Heart left ventricle (tissue), 16 donors: ENCODE measurements at regions not wholly inside any gene's neighbourhood (a gene's known extent, or its start where the extent isn't known, plus 50 kb on each side); places are given as distances from the start of the nearest gene placed in this dataset.
A peak's percentile ranks its signal among the peaks of the same experiment; 100 is the strongest.

Experiments used
- ATAC-seq, 4 donors: fragments of 200-7000 bp; cut with Tn5 transposase; one replicate each; pipeline ENCODE4 v1.9.1; 2020 to 2022; ENCODE audit warnings: moderate library complexity in 4 of 4, mild to moderate bottlenecking in 3 of 4, moderate number of reproducible peaks in 1 of 4
- DNase-seq, 5 donors: peaks; one replicate each; pipeline ENCODE4 v3.0.0-alpha.2; 2020
- H3K27ac ChIP-seq, 12 donors: fragments of 200-600 bp; sonication (generic) in 4 of 12; one replicate each; pipeline versions ENCODE4 v1.5.0 to v1.8.0; 2016 to 2022; ENCODE audit warnings: mild to moderate bottlenecking in 2 of 12
- H3K27me3 ChIP-seq, 9 donors: fragments of 200-600 bp; sonication (generic) in 2 of 9; one replicate each; pipeline versions ENCODE4 v1.5.1 to v1.8.0; 2016 to 2022; ENCODE audit warnings: mild to moderate bottlenecking in 3 of 9
- H3K36me3 ChIP-seq, 9 donors: fragments of 200-600 bp; sonication (generic) in 2 of 9; one replicate each; pipeline versions ENCODE4 v1.5.0 to v1.8.0; 2018 to 2022; ENCODE audit warnings: mild to moderate bottlenecking in 2 of 9
- H3K4me1 ChIP-seq, 12 donors: fragments of 200-600 bp; sonication (generic) in 4 of 12; one replicate each; pipeline versions ENCODE4 v1.5.0 to v1.8.0; 2016 to 2022; ENCODE audit warnings: mild to moderate bottlenecking in 3 of 12
- H3K4me3 ChIP-seq, 12 donors: fragments of 200-600 bp; sonication (generic) in 4 of 12; one replicate each; pipeline versions ENCODE4 v1.5.0 to v1.8.0; 2017 to 2022; ENCODE audit warnings: mild to moderate bottlenecking in 9 of 12, moderate library complexity in 4 of 12
- H3K9me3 ChIP-seq, 12 donors: fragments of 200-600 bp; sonication (generic) in 4 of 12; one replicate each; pipeline versions ENCODE4 v1.5.0 to v1.8.0; 2016 to 2022; ENCODE audit warnings: mild to moderate bottlenecking in 1 of 12
- POLR2A ChIP-seq, 2 donors: fragments of 450-650 bp; IDR thresholded peaks; one replicate each; pipeline ENCODE4 v1.6.1; 2017; ENCODE audit warnings: antibody characterized with exemption in 2 of 2, mild to moderate bottlenecking in 2 of 2, moderate library complexity in 2 of 2
- WGBS, 4 donors: extraction: QIAGEN DNeasy Blood & Tissue Kit in 2 of 4; methylation state at CpG; one replicate each; pipeline versions ENCODE4 v1.1.5 to v1.1.7; 2013 to 2018; 5-methylcytosine and 5-hydroxymethylcytosine counted together
- intact Hi-C, 10 donors: fragments of 100-400 bp; cut with DNase I; formaldehyde crosslinking; loops; one replicate each; pipeline versions ENCODE4 v1.11.1 to v1.14.2; 2022
- TF ChIP-seq, protein P1 (sequence below), 12 donors: fragments of 200-600 bp; sonication (generic) in 4 of 12; IDR thresholded peaks; one replicate each; pipeline versions ENCODE4 v1.5.0 to v1.8.0; 2018 to 2022; ENCODE audit warnings: antibody characterized with exemption in 12 of 12, mild to moderate bottlenecking in 5 of 12
- donor health status: ischemic (EF 13 %, LVEDD 7.1; RV severe dilation, severe dysfunction).
- donor health status: healthy with polysubstance abuse.
- donor health status: DM: no; HTN: yes; CAD: no.
- donor health status: DM: no; HTN: no; CAD: no.
- donor health status: ischemic (EF 25% LVEDD 6.9; RV normal size, moderate dysfunction).
- donor health status: ischemic (EF 25% LVEDD 5.7; RV mildly dilated, moderate dysfunction).
- donor health status: healthy.
- donor health status: DM: yes; HTN: yes; CAD: no.
- donor health status: ischemic (EF 35%, LVEDD 5.7; RV mildly dilated, moderate dysfunction).
- donor health status: nonischemic (EF 11% LVEDD 7.7; RV severe dilation, severe dysfunction).
- donor health status: DM: yes; HTN: yes; CAD: no.
- donor health status: PGD.
- donor health status: ischemic (EF 29% LVEDD 5.4; RV normal size, mild dysfunction).
- donor health status: nonischemic (EF 23%, LVEDD 6.1; RV moderate dilation, normal function).

DNA sequence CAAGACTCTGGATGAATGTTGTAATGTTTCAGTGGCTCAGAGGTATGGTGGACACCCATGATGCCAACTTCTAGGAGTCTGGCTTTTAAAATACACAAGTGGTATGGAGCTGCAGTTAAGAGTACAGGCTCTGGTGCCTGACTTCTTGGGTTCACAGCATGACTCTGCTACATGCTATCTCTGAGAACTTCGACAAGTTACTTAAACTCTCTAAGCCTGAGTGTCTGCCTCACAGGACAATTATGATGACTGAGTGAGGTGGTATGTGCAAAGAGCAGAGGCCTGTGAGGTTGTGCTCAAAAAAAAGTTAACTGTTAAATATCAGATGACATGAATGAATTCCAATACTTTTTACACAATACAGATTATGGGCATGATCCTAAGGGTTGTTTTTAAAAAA lies 90.9 kb upstream of the SRD5A3 start:
- no peak overlapping the region for H3K4me3 ChIP-seq
- no peaks in the 10 kb centered on the region for H3K9me3 ChIP-seq
- no peak overlapping the region for H3K27ac ChIP-seq
- DNase-seq = no peak
- TF ChIP-seq POLR2A (IDR thresholded peaks at IDR 0.05) = no peak
- TF ChIP-seq, protein P1, sequence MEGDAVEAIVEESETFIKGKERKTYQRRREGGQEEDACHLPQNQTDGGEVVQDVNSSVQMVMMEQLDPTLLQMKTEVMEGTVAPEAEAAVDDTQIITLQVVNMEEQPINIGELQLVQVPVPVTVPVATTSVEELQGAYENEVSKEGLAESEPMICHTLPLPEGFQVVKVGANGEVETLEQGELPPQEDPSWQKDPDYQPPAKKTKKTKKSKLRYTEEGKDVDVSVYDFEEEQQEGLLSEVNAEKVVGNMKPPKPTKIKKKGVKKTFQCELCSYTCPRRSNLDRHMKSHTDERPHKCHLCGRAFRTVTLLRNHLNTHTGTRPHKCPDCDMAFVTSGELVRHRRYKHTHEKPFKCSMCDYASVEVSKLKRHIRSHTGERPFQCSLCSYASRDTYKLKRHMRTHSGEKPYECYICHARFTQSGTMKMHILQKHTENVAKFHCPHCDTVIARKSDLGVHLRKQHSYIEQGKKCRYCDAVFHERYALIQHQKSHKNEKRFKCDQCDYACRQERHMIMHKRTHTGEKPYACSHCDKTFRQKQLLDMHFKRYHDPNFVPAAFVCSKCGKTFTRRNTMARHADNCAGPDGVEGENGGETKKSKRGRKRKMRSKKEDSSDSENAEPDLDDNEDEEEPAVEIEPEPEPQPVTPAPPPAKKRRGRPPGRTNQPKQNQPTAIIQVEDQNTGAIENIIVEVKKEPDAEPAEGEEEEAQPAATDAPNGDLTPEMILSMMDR (IDR thresholded peaks at IDR 0.05) = no peak
- 45 to 72% (median 54%) methylated on average over 1 of the region's 1 CpG for WGBS, 4 donors
- ATAC-seq = no peak
- no peaks in the 10 kb centered on the region for H3K27me3 ChIP-seq
- H3K4me1 ChIP-seq = peaks cover 0 to 8% (median 0%) of the 10 kb centered on the region in 12 donors
- H3K36me3 ChIP-seq = no peaks in the 10 kb centered on the region
- intact Hi-C loops = no loop called here

DNA sequence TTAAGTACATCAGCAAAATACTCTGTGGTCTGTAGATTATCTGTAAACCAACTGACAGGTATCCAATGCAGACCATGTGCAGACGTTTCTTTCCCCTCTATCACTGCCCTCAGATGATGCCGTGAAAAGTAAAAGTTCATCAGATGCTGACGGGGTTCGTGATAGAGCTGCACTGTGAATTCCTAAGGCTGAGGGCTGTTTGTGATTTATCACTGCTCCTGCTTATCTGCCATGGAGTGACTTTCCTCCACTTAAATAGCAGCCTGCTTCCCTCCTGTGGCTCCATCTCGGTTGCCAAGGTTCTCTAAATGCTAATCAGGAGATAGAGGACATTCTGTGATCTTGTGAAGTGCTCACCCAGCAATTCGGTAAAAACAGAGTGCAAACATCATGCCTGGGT lies 89.3 kb upstream of the SRD5A3 start:
- DNase-seq (no peak), ATAC-seq (peak in 3 of 4 donors; percentile 58 to 86 (median 58))
- intact Hi-C loops = no loop called here
- H3K4me1 ChIP-seq = peaks cover 0 to 8% (median 0%) of the 10 kb centered on the region in 12 donors
- no peaks in the 10 kb centered on the region for H3K27me3 ChIP-seq
- TF ChIP-seq, protein P1 (IDR thresholded peaks at IDR 0.05) = no peak
- no peak for TF ChIP-seq POLR2A (IDR thresholded peaks at IDR 0.05)
- no peaks in the 10 kb centered on the region for H3K36me3 ChIP-seq
- no peaks in the 10 kb centered on the region for H3K9me3 ChIP-seq
- H3K4me3 ChIP-seq = no peak overlapping the region
- H3K27ac ChIP-seq = no peak overlapping the region
- WGBS, 4 donors = 29 to 39% (median 30%) methylated on average over 6 of the region's 6 CpGs

DNA sequence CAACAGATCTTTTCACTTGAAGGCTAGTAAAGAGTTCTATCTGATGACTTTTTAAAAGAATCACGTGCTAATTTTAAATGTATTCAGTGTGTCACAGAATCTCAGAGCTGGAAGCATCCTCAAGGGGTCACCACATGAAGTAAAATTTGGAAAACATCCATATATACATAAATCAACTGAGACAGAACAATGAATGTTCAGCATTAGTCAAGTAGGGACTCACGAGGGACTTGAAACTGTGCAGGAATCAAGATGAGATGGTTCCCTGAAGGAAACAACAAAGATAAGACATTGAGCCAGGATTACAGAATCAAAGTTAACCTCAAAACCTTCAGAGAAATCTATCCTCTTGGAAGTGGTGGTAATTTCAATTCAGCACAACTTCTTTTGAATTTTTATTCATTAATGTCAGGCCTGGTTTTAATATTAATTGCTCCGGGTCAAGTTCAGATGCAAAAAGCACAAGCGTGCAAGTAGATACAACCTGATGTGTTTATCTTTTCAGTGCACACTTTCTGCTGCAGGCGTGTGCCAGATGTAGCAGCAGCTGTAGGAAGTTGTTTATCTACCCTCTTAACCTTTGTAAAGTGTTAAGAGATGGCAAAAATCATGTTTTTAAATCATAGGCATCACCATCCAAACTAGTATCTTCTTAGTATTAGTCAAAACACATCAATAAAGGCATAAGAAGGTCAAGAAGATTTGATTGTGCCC lies 87.7 kb upstream of the SRD5A3 start:
- no peak overlapping the region for H3K4me3 ChIP-seq
- DNase-seq = no peak
- intact Hi-C loops = no loop called here
- H3K36me3 ChIP-seq = no peaks in the 10 kb centered on the region
- no peak for ATAC-seq
- peaks cover 0 to 8% (median 0%) of the 10 kb centered on the region in 12 donors for H3K4me1 ChIP-seq
- 52 to 62% (median 58%) methylated on average over 5 of the region's 5 CpGs for WGBS, 4 donors
- H3K27me3 ChIP-seq = no peaks in the 10 kb centered on the region
- H3K9me3 ChIP-seq = peaks cover 0 to 4% (median 0%) of the 10 kb centered on the region in 12 donors
- TF ChIP-seq, protein P1 (IDR thresholded peaks at IDR 0.05) = no peak
- no peak for TF ChIP-seq POLR2A (IDR thresholded peaks at IDR 0.05)
- no peak overlapping the region for H3K27ac ChIP-seq

DNA sequence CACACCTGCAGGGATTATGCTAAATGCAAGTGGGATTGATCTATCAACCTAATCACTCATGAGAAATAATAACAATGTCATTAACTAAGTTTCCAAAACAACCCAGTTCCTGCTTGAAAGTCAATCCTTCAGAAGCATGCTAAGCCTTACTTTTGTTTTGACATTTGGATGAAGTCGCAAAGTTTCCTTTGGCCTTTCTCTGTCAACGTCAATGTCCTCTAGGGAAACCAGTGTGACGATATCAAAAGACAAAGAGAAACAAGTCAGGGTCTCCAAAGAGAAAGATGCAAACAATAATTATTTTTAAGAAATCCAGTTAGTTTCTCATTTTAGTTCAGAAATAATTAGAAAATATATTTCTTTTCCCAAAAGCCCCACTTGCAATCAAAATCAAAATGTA lies 86.7 kb upstream of the SRD5A3 start:
- no peaks in the 10 kb centered on the region for H3K36me3 ChIP-seq
- peaks cover 0 to 6% (median 0%) of the 10 kb centered on the region in 12 donors for H3K9me3 ChIP-seq
- ATAC-seq (no peak), DNase-seq (no peak)
- H3K4me1 ChIP-seq = peaks cover 0 to 8% (median 0%) of the 10 kb centered on the region in 12 donors
- WGBS, 4 donors = 50 to 63% (median 53%) methylated on average over 3 of the region's 3 CpGs
- H3K27me3 ChIP-seq = no peaks in the 10 kb centered on the region
- TF ChIP-seq POLR2A (IDR thresholded peaks at IDR 0.05) = no peak
- TF ChIP-seq, protein P1 (IDR thresholded peaks at IDR 0.05) = no peak
- intact Hi-C loops = no loop called here
- no peak overlapping the region for H3K4me3 ChIP-seq
- no peak overlapping the region for H3K27ac ChIP-seq
